Ovary (tissue), 3 donors: ENCODE measurements at regions not wholly inside any gene's neighbourhood (a gene's known extent, or its start where the extent isn't known, plus 50 kb on each side); places are given as distances from the start of the nearest gene placed in this dataset.

Experiments
- EP300 ChIP-seq: sonication (generic); formaldehyde crosslinking; IDR thresholded peaks from one replicate; pipeline ENCODE4 v1.6.1; 2017; ENCODE audit warnings: antibody characterized with exemption
- POLR2A ChIP-seq: fragments of 450-650 bp; IDR thresholded peaks from one replicate; pipeline ENCODE4 v1.6.1; 2017; ENCODE audit warnings: antibody characterized with exemption, mild to moderate bottlenecking, moderate library complexity
- TF ChIP-seq, protein P1 (sequence below), 3 donors: fragments of 450-650 bp in 2 of 3; fragments of 200-600 bp in 1 of 3; IDR thresholded peaks; one replicate each; pipeline versions ENCODE4 v1.5.1 to v1.8.0; 2016 to 2022; ENCODE audit warnings: antibody characterized with exemption in 3 of 3, mild to moderate bottlenecking in 1 of 3
- donor health status: DM: no; HTN: no; CAD: no.

DNA sequence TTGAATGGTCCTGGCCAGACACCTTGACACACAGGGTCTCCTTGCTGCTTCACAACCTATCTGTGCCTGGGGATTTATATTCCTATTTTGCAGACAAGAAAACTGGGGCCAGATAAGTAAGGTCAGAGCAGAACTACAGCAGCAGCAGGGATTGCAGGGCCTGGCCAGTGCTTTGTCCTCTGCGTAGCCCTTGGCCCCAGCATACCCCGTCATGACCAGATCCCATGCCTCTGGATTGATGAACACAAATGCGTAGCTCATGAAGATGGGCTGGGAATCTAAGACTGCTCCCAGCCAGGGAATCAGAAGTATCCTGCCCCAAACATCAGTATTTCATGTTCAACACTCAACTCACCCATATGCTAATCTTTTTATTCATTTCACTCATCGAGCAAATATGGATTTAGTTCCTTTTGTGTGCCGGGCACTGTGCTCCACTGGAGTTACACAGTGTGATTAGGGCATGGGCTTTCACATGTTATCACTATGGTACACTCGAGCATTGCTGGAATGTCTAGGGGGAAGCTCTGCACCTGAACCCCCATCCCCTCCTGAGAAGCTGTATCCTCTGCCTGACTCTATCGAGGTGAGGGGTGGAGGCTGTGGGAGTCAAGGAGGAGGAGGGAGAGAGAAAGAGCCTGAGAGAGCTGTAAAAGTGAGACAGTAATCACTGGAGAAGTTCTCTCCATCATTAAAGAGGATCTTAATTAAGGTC is 143.3 kb downstream of the CYP26B1 start:
- TF ChIP-seq, protein P1, sequence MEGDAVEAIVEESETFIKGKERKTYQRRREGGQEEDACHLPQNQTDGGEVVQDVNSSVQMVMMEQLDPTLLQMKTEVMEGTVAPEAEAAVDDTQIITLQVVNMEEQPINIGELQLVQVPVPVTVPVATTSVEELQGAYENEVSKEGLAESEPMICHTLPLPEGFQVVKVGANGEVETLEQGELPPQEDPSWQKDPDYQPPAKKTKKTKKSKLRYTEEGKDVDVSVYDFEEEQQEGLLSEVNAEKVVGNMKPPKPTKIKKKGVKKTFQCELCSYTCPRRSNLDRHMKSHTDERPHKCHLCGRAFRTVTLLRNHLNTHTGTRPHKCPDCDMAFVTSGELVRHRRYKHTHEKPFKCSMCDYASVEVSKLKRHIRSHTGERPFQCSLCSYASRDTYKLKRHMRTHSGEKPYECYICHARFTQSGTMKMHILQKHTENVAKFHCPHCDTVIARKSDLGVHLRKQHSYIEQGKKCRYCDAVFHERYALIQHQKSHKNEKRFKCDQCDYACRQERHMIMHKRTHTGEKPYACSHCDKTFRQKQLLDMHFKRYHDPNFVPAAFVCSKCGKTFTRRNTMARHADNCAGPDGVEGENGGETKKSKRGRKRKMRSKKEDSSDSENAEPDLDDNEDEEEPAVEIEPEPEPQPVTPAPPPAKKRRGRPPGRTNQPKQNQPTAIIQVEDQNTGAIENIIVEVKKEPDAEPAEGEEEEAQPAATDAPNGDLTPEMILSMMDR (IDR thresholded peaks at IDR 0.05) = no peak
- TF ChIP-seq POLR2A (no peak), EP300 (no peak)
